ENCODE measurements at regions not wholly inside any gene's neighbourhood (a gene's known extent, or its start where the extent isn't known, plus 50 kb on each side); places are given as distances from the start of the nearest gene placed in this dataset.

- no peak for TF ChIP-seq CTCF (IDR thresholded peaks at IDR 0.05)
- DNase-seq: no peak
- no peaks in the 10 kb centered on the region for H3K36me3 ChIP-seq
- no peaks in the 10 kb centered on the region for H3K4me1 ChIP-seq
- no peaks in the 10 kb centered on the region for H3K27me3 ChIP-seq
- no peak overlapping the region for H3K27ac ChIP-seq
- no peak overlapping the region for H3K4me3 ChIP-seq
- H3K9me3 ChIP-seq: peaks cover 0 to 9% (median 0%) of the 10 kb centered on the region in 3 donors
- intact Hi-C loops (cut with DNase I; ENCODE audit: low total_unique reads): loop anchor here (5.0 kb wide), 1 partner anchor 34 kb away; no protein-coding TSS in a partner anchor
Observed at GRCh38 chr12:19700969-19701368, 261.7 kb downstream of the AEBP2 start.

DNA sequence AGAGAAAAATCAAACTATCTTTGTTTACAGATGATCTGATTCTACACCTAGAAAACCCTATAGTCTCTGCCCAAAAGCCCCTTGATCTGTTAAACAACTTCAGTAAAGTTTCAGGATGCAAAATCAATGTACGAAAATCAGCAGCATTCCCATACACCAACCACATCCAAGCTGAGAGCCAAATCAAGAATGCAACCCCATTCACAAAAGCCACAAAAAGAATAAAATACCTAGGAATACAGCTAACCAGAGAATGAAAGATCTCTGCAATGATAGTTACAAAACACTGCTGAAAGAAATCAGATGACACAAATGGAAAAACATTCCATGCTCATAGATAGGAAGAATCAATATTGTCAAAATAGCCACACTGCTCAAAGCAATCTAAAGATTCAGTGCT, 265.7 kb downstream of the AEBP2 start:
- Histone ChIP-seq H3K9me3 (peaks cover 0 to 18% (median 0%) of the 10 kb centered on the region in 3 donors), H3K36me3 (no peaks in the 10 kb centered on the region), H3K4me1 (peaks cover 0 to 18% (median 1%) of the 10 kb centered on the region in 4 donors), H3K27me3 (no peaks in the 10 kb centered on the region), H3K27ac (no peak overlapping the region), H3K4me3 (no peak overlapping the region)
- intact Hi-C loops (cut with DNase I; ENCODE audit: low total_unique reads): loop anchor here (5.0 kb wide), 1 partner anchor 38 kb away; no protein-coding TSS in a partner anchor
- no peak for TF ChIP-seq CTCF (IDR thresholded peaks at IDR 0.05)
- DNase-seq: no peak

DNA sequence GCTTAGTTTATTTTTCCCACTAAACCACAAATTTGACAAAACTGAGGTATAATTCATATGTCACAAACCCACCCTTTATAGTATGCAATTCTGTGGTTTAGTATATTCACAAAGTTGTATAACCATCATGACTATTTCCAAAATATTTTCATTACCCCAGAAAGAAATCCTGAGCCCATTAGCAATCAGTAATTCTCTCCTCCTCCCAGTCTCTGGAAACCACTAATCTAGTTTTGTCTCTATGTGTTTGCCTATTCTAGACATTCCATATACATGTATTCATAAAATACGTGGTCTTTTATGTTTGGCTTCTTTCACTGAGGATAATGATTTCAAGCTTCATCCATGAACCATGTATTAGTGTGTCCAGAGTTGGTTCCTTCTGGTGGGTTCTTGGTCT, 267.6 kb downstream of the AEBP2 start:
- Histone ChIP-seq H3K4me3 (no peak overlapping the region), H3K9me3 (peaks cover 0 to 13% (median 0%) of the 10 kb centered on the region in 3 donors), H3K27ac (no peak overlapping the region), H3K36me3 (no peaks in the 10 kb centered on the region), H3K27me3 (no peaks in the 10 kb centered on the region), H3K4me1 (peaks cover 0 to 35% (median 10%) of the 10 kb centered on the region in 4 donors)
- no peak for TF ChIP-seq CTCF (IDR thresholded peaks at IDR 0.05)
- DNase-seq: no peak
- intact Hi-C loops (cut with DNase I; ENCODE audit: low total_unique reads): no loop called here

GRCh38 chr12:19707948-19708409, 268.7 kb downstream of the AEBP2 start:
- Histone ChIP-seq H3K27me3 (no peaks in the 10 kb centered on the region), H3K9me3 (peaks cover 0 to 9% (median 0%) of the 10 kb centered on the region in 3 donors), H3K4me1 (peaks cover 3 to 45% (median 10%) of the 10 kb centered on the region in 4 donors), H3K36me3 (no peaks in the 10 kb centered on the region), H3K4me3 (no peak overlapping the region), H3K27ac (peak overlapping the region in 1 of 2 donors; percentile 94)
- no peak for DNase-seq
- no peak for TF ChIP-seq CTCF (IDR thresholded peaks at IDR 0.05)
- intact Hi-C loops (cut with DNase I; ENCODE audit: low total_unique reads): no loop called here

DNA sequence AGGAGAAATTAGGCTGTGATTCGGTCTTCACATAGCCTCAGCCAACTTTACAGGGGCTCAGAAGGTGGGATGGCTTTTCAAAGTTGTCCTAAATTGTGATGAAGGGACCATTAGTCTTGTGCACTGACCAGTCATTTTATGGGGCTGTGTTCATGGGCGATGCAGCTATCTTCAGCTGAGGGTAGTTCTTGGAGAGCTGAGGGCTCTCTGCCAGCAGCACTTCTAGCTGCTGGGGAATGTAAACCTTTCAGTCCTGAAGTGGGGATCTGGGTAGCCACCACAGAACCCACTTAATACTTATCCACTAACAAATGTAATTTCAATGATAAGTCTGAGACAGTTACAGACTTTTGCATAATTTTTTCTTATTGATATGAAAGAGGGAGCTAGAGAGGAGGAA, 270.6 kb downstream of the AEBP2 start:
- no peak overlapping the region for H3K4me3 ChIP-seq

More for the DNA sequence above, 270.6 kb downstream of the AEBP2 start:
- DNase-seq: no peak
- Histone ChIP-seq H3K9me3 (peaks cover 0 to 12% (median 0%) of the 10 kb centered on the region in 3 donors), H3K27ac (peak overlapping the region; percentile 90 to 94), H3K27me3 (no peaks in the 10 kb centered on the region), H3K36me3 (no peaks in the 10 kb centered on the region), H3K4me1 (peaks cover 3 to 51% (median 10%) of the 10 kb centered on the region in 4 donors)
- TF ChIP-seq CTCF (IDR thresholded peaks at IDR 0.05): no peak
- intact Hi-C loops (cut with DNase I; ENCODE audit: low total_unique reads): no loop called here
